Activated CD4-positive, alpha-beta T cell treated with anti-CD3 and anti-CD28 coated beads for 36 hours (primary cell): ENCODE measurements at regions not wholly inside any gene's neighbourhood (a gene's known extent, or its start where the extent isn't known, plus 50 kb on each side); places are given as distances from the start of the nearest gene placed in this dataset.
"Not testable (repeated sequence)": the region's sequence is repeated elsewhere in the genome, so short reads cannot be mapped to it uniquely, and the experiment has no call there.

Experiments
- ATAC-seq: fragments of 200-7000 bp; cut with Tn5 transposase; one replicate; pipeline ENCODE4 v1.10.0; 2021; ENCODE audit warnings: mild to moderate bottlenecking, moderate library complexity
- CTCF ChIA-PET: fragments of 350-600 bp; sonication (Branson Sonifier 250); formaldehyde crosslinking; loops from one replicate; lab custom pipeline; 2021; ENCODE audit warnings: antibody characterized with exemption; lab: Charles Lee
- POLR2A ChIA-PET: fragments of 350-600 bp; sonication (Branson Sonifier 250); formaldehyde crosslinking; loops from one replicate; lab custom pipeline; 2021; ENCODE audit warnings: antibody characterized with exemption, inconsistent platforms; lab: Charles Lee
- DNase-seq: peaks from one replicate; pipeline ENCODE4 v3.0.0-alpha.2; 2020
- H3K27ac Mint-ChIP-seq: one replicate; pipeline ENCODE4 v1.8.0; 2021; ENCODE audit warnings: mixed read lengths
- H3K27me3 Mint-ChIP-seq: one replicate; pipeline ENCODE4 v1.8.0; 2021; ENCODE audit warnings: mixed read lengths
- H3K36me3 Mint-ChIP-seq: one replicate; pipeline ENCODE4 v1.8.0; 2021; ENCODE audit warnings: low read depth, mixed read lengths
- H3K4me1 Mint-ChIP-seq: one replicate; pipeline ENCODE4 v1.8.0; 2021; ENCODE audit warnings: mixed read lengths
- H3K4me3 Mint-ChIP-seq: one replicate; pipeline ENCODE4 v1.8.0; 2021; ENCODE audit warnings: mild to moderate bottlenecking, moderate library complexity, mixed read lengths
- H3K9me3 Mint-ChIP-seq: one replicate; pipeline ENCODE4 v1.8.0; 2021; ENCODE audit warnings: low read depth, mixed read lengths
- intact Hi-C, 2 experiments: fragments of 100-400 bp; cut with DNase I in 1 of 2; cut with micrococcal nuclease in 1 of 2; formaldehyde crosslinking; loops; one replicate each; pipeline versions ENCODE4 v1.14.2 to v1.15.1; 2022 to 2024; cut with DNase I, micrococcal nuclease

GRCh38 chr12:34601689-34602088 lies 579.4 kb downstream of the ALG10 start:
- ATAC-seq (no peak), DNase-seq (no peak)
- intact Hi-C loops: no loop called here
- Mint-ChIP-seq H3K27ac (no peak overlapping the region), H3K27me3 (no peaks in the 10 kb centered on the region), H3K9me3 (peaks cover 45% of the 10 kb centered on the region), H3K4me1 (no peaks in the 10 kb centered on the region), H3K4me3 (no peak overlapping the region), H3K36me3 (no peaks in the 10 kb centered on the region)
- ChIA-PET CTCF (no interaction called here), POLR2A (no interaction called here)

- Mint-ChIP-seq H3K27me3 (no peaks in the 10 kb centered on the region), H3K4me1 (no peaks in the 10 kb centered on the region), H3K9me3 (peaks cover 43% of the 10 kb centered on the region), H3K27ac (no peak overlapping the region), H3K36me3 (no peaks in the 10 kb centered on the region), H3K4me3 (no peak overlapping the region)
- ATAC-seq: no peak
- ChIA-PET POLR2A (no interaction called here), CTCF (no interaction called here)
- intact Hi-C loops: no loop called here
- DNase-seq: no peak
These were observed 580.1 kb downstream of the ALG10 start for GRCh38 chr12:34602213-34602940.

DNA sequence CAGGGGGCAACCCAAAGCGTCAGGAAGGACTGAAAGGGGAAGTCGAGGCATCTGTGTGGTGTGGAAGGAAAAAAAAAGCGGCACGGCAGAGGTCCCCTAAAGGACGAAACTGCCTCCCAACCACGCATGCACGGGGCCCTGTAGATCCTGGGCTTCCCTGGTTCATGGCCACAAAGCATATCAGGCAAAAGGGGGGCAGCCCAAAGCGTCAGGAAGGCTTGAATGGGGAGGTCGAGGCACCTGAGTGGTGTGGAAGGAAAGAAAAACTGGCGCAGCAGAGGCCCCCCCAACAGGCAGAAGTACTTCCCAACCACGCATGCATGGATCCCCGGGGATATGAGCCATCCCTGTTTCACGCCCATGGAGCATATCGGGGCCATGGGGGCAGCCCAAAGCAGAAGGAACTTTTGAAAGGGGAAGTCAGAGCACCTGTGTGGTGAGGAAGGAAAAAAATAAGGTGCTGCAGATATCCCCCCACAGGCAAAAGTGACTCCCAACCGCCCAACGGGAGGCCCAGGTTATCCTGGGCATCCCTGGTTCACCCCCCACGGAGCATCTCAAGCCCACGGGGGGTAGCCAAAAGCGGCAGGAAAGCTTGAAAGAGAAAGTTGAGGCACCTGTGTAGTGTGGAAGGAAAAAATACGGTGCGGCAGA lies 581.2 kb downstream of the ALG10 start:
- CTCF ChIA-PET: no interaction called here
- POLR2A ChIA-PET: no interaction called here
- ATAC-seq: no peak
- no peak overlapping the region for H3K4me3 Mint-ChIP-seq
- H3K4me1 Mint-ChIP-seq: no peaks in the 10 kb centered on the region
- H3K36me3 Mint-ChIP-seq: no peaks in the 10 kb centered on the region
- no peaks in the 10 kb centered on the region for H3K27me3 Mint-ChIP-seq
- H3K9me3 Mint-ChIP-seq: peaks cover 38% of the 10 kb centered on the region
- no peak for DNase-seq
- H3K27ac Mint-ChIP-seq: no peak overlapping the region
- intact Hi-C loops: no loop called here

GRCh38 chr12:34604227-34604626 lies 581.9 kb downstream of the ALG10 start:
- Mint-ChIP-seq H3K9me3 (peaks cover 34% of the 10 kb centered on the region), H3K27ac (no peak overlapping the region), H3K4me3 (no peak overlapping the region), H3K36me3 (no peaks in the 10 kb centered on the region), H3K4me1 (no peaks in the 10 kb centered on the region), H3K27me3 (no peaks in the 10 kb centered on the region)
- intact Hi-C loops: no loop called here
- DNase-seq (no peak), ATAC-seq (no peak)
- CTCF ChIA-PET: no interaction called here
- POLR2A ChIA-PET: no interaction called here

DNA sequence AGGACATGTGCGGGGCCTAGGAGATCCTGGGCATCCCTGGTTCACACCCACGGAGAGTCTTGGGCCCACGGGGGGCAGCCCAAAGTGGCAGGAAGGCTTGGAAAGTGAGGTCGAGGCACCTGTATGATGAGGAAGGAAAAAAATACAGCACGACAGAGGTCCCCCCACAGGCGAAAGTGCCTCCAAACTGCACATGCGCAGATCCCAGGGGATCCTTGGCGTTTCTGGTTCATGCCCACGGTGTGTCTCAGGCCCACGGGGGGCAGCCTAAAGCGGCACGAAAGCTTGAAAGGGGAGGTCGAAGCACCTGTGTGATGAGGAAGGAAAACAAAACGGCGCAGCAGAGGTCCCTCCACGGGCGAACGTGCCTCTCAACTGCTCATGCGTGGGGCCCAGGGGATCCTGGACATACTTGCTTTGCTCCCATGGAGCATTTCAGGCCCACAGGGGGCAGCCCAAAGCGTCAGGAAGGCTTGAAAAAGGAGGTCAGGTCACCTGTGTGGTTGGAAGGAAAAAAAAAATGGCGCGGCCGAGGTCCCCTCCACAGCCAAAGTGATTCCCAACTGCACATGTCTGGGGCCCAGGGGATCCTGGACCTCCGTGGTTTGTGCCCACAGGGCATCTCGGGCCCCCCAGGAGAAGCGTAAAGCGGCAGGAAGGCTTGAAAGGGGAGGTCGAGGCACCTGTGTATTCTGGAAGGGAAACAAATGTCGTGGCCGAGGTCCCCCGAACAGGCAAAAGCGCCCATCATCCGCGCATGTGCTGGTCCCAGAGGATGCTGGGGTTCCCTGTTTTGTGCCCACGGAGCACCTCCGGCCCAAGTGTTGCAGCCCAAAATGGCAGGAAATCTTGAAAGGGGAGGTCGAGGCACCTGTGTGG lies 582.6 kb downstream of the ALG10 start:
- intact Hi-C loops: no loop called here
- ATAC-seq (no peak), DNase-seq (no peak)
- no peaks in the 10 kb centered on the region for H3K36me3 Mint-ChIP-seq
- H3K9me3 Mint-ChIP-seq: peaks cover 31% of the 10 kb centered on the region
- no peak overlapping the region for H3K27ac Mint-ChIP-seq
- no peaks in the 10 kb centered on the region for H3K27me3 Mint-ChIP-seq
- ChIA-PET CTCF (no interaction called here), POLR2A (no interaction called here)
- H3K4me1 Mint-ChIP-seq: no peaks in the 10 kb centered on the region
- H3K4me3 Mint-ChIP-seq: no peak overlapping the region

DNA sequence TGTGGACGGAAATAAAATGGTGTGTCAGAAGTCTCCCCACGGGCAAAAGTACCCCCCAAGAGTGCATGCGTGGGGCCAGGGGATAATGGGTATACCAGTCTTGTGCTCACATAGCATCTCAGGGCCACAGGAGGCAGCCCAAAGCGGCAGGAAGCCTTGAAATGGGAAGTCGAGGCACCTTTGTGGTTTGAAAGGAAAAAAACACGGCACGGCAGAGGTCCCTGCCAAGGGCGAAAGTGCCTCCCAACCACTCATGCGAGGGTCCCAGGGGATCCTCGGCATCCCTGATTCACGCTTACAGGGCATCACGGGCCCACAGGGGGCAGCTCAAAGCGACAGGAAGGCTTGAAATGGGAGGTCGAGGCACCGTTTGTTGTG lies 583.2 kb downstream of the ALG10 start:
- no peaks in the 10 kb centered on the region for H3K27me3 Mint-ChIP-seq
- intact Hi-C loops: no loop called here
- no peaks in the 10 kb centered on the region for H3K36me3 Mint-ChIP-seq
- no peaks in the 10 kb centered on the region for H3K4me1 Mint-ChIP-seq
- no peak for ATAC-seq
- POLR2A ChIA-PET: no interaction called here
- no peak overlapping the region for H3K27ac Mint-ChIP-seq
- H3K9me3 Mint-ChIP-seq: peaks cover 34% of the 10 kb centered on the region
- no peak overlapping the region for H3K4me3 Mint-ChIP-seq
- no peak for DNase-seq
- CTCF ChIA-PET: no interaction called here

- ChIA-PET CTCF (no interaction called here), POLR2A (no interaction called here)
- ATAC-seq (no peak), DNase-seq (no peak)
- Mint-ChIP-seq H3K27ac (no peak overlapping the region), H3K36me3 (no peaks in the 10 kb centered on the region), H3K27me3 (no peaks in the 10 kb centered on the region), H3K4me3 (no peak overlapping the region), H3K9me3 (peaks cover 29% of the 10 kb centered on the region), H3K4me1 (no peaks in the 10 kb centered on the region)
- intact Hi-C loops: no loop called here
These were observed 583.9 kb downstream of the ALG10 start for GRCh38 chr12:34605955-34606748.

DNA sequence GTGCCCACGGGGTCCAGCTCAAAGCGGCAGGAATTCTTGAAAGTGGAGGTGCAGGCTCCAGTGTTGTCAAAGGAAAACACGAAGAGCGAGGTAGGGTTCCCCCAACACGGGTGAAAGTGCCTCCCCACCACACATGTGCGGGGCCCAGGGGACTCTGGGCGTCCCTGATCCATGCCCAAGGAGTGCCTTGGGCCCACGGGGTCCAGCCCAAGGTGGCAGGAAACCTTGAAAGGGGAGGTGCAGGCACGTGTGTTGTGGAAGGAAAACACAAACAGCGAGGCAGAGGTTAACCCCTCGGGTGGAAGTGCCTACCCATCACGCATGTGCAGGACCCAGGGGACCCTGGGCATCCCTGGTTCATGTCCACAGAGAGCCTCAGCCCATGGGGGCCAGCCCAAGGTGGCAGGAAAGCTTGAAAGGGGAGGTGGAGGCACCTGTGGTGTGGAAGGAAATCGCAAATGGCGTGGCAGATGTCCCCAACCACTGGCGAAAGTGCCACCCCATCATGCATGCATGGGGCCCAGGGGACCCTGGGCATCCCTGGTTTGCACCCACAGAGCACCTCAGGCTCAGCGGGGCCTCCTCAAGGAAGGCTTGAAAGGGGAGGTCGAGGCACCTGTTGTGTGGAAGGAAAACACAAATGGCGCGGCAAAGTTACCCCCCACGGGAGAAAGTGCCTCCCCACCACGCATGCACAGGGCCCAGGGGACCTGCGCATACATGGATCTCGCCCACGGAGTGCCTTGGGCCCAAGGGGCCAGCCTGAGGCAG lies 584.6 kb downstream of the ALG10 start:
- H3K27ac Mint-ChIP-seq: no peak overlapping the region
- intact Hi-C loops: no loop called here
- no peaks in the 10 kb centered on the region for H3K4me1 Mint-ChIP-seq
- H3K27me3 Mint-ChIP-seq: no peaks in the 10 kb centered on the region
- CTCF ChIA-PET: no interaction called here
- DNase-seq (no peak), ATAC-seq (no peak)
- H3K4me3 Mint-ChIP-seq: no peak overlapping the region
- no peaks in the 10 kb centered on the region for H3K36me3 Mint-ChIP-seq
- POLR2A ChIA-PET: no interaction called here
- peaks cover 34% of the 10 kb centered on the region for H3K9me3 Mint-ChIP-seq

- H3K9me3 Mint-ChIP-seq: peaks cover 34% of the 10 kb centered on the region
- POLR2A ChIA-PET: no interaction called here
- DNase-seq: no peak
- no peaks in the 10 kb centered on the region for H3K27me3 Mint-ChIP-seq
- ATAC-seq: no peak
- no peak overlapping the region for H3K27ac Mint-ChIP-seq
- CTCF ChIA-PET: no interaction called here
- intact Hi-C loops: no loop called here
- H3K36me3 Mint-ChIP-seq: no peaks in the 10 kb centered on the region
- H3K4me3 Mint-ChIP-seq: no peak overlapping the region
- H3K4me1 Mint-ChIP-seq: no peaks in the 10 kb centered on the region
These were observed 585.4 kb downstream of the ALG10 start for GRCh38 chr12:34607520-34608195.

GRCh38 chr12:34613988-34614387 lies 591.7 kb downstream of the ALG10 start:
- DNase-seq, H3K36me3 Mint-ChIP-seq, H3K4me3 Mint-ChIP-seq, intact Hi-C loops, POLR2A ChIA-PET, CTCF ChIA-PET, H3K27ac Mint-ChIP-seq, H3K27me3 Mint-ChIP-seq, H3K4me1 Mint-ChIP-seq, ATAC-seq: not testable (repeated sequence)
- H3K9me3 Mint-ChIP-seq: peaks cover 38% of the 10 kb centered on the region
